ENCODE measurements at regions not wholly inside any gene's neighbourhood (a gene's known extent, or its start where the extent isn't known, plus 50 kb on each side); places are given as distances from the start of the nearest gene placed in this dataset.

- Histone ChIP-seq H3K27ac (replicated peaks) (no peak overlapping the region), H3K27me3 (ENCODE audit: insufficient read depth, poor library complexity, severe bottlenecking) (no peaks in the 10 kb centered on the region), H3K4me3 (replicated peaks; ENCODE audit: insufficient read depth, low read length) (no peak overlapping the region)
- DNase-seq (ENCODE audit: low read depth in 1 of 2, low spot score in 1 of 2) = no peak
- TF ChIP-seq CTCF (IDR thresholded peaks at IDR 0.05; ENCODE audit: insufficient read depth, low read length) (no peak), SPI1 (IDR thresholded peaks at IDR 0.05; ENCODE audit: borderline replicate concordance, low read depth) (no peak)
Measured at GRCh38 chr12:60402996-60403395, 807.2 kb downstream of the SLC16A7 start.

- no peak for TF ChIP-seq GABPA (IDR thresholded peaks at IDR 0.05; ENCODE audit: low read depth)
- TF ChIP-seq CTCF (IDR thresholded peaks at IDR 0.05; ENCODE audit: insufficient read depth, low read length) = no peak
- TF ChIP-seq SPI1 (IDR thresholded peaks at IDR 0.05; ENCODE audit: borderline replicate concordance, low read depth) = no peak
- no peak for TF ChIP-seq POLR2AphosphoS5 (IDR thresholded peaks at IDR 0.05; ENCODE audit: low read depth)
- no peak for TF ChIP-seq REST (IDR thresholded peaks at IDR 0.05; ENCODE audit: insufficient replicate concordance, low read depth)
- Histone ChIP-seq H3K4me3 (replicated peaks; ENCODE audit: insufficient read depth, low read length) (no peak overlapping the region), H3K27ac (replicated peaks) (no peak overlapping the region), H3K27me3 (ENCODE audit: insufficient read depth, poor library complexity, severe bottlenecking) (no peaks in the 10 kb centered on the region)
- peak in 1 of 2 experiments; percentile 31 for DNase-seq (ENCODE audit: low read depth in 1 of 2, low spot score in 1 of 2)
Measured at GRCh38 chr12:60415351-60415750, 819.5 kb downstream of the SLC16A7 start.

GRCh38 chr12:60419986-60420385 is 824.2 kb downstream of the SLC16A7 start:
- H3K27me3 ChIP-seq (ENCODE audit: insufficient read depth, poor library complexity, severe bottlenecking) = no peaks in the 10 kb centered on the region
- no peak overlapping the region for H3K4me3 ChIP-seq (replicated peaks; ENCODE audit: insufficient read depth, low read length)
- no peak overlapping the region for H3K27ac ChIP-seq (replicated peaks)
- DNase-seq (ENCODE audit: low read depth in 1 of 2, low spot score in 1 of 2) = no peak
- no peak for TF ChIP-seq GABPA (IDR thresholded peaks at IDR 0.05; ENCODE audit: low read depth)
- no peak for TF ChIP-seq POLR2AphosphoS5 (IDR thresholded peaks at IDR 0.05; ENCODE audit: low read depth)
- TF ChIP-seq SPI1 (IDR thresholded peaks at IDR 0.05; ENCODE audit: borderline replicate concordance, low read depth) = no peak
- TF ChIP-seq CTCF (IDR thresholded peaks at IDR 0.05; ENCODE audit: insufficient read depth, low read length) = no peak
- TF ChIP-seq REST (IDR thresholded peaks at IDR 0.05; ENCODE audit: insufficient replicate concordance, low read depth) = no peak

GRCh38 chr12:60421741-60422140 is 825.9 kb downstream of the SLC16A7 start:
- no peak for TF ChIP-seq REST (IDR thresholded peaks at IDR 0.05; ENCODE audit: insufficient replicate concordance, low read depth)
- no peak for TF ChIP-seq POLR2AphosphoS5 (IDR thresholded peaks at IDR 0.05; ENCODE audit: low read depth)
- H3K27ac ChIP-seq (replicated peaks) = no peak overlapping the region
- H3K27me3 ChIP-seq (ENCODE audit: insufficient read depth, poor library complexity, severe bottlenecking) = no peaks in the 10 kb centered on the region
- no peak for DNase-seq (ENCODE audit: low read depth in 1 of 2, low spot score in 1 of 2)
- no peak overlapping the region for H3K4me3 ChIP-seq (replicated peaks; ENCODE audit: insufficient read depth, low read length)
